ENCODE measurements at regions not wholly inside any gene's neighbourhood (a gene's known extent, or its start where the extent isn't known, plus 50 kb on each side); places are given as distances from the start of the nearest gene placed in this dataset.

DNA sequence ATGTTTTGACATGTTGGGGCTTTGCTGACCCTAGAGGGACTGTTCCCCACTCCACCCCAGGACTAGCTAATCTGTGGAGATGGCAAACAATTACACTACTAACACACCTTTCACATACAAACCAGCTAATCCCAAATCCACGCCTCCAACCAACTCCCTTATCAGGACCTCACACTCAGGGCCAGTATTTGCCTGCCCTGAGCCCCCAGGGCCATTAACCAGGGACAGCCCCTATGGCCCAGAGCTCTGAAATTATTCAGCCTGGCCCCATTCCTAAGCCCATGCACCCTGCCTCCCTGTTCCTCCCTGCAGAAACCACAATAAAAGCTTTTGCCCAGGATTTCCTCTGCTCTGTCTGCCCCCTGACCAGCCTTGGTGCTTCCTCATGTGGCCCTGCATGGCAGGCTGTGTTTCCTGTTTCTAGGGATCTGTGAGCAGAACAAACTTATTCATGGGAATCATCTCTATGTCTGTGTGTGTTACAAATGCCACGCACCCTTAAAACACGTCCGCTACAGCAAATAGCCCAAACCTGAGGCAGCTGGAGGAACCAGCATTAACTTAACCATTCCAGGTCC lies 121.2 kb downstream of the PXDC1 start:
- Mint-ChIP-seq H3K4me3 (no peak overlapping the region), H3K27me3 (peaks cover 27% of the 10 kb centered on the region), H3K36me3 (ENCODE audit: low read depth) (no peaks in the 10 kb centered on the region), H3K9me3 (no peaks in the 10 kb centered on the region), H3K4me1 (no peaks in the 10 kb centered on the region), H3K27ac (no peak overlapping the region)
- no peak for ATAC-seq (replicated peaks)

DNA sequence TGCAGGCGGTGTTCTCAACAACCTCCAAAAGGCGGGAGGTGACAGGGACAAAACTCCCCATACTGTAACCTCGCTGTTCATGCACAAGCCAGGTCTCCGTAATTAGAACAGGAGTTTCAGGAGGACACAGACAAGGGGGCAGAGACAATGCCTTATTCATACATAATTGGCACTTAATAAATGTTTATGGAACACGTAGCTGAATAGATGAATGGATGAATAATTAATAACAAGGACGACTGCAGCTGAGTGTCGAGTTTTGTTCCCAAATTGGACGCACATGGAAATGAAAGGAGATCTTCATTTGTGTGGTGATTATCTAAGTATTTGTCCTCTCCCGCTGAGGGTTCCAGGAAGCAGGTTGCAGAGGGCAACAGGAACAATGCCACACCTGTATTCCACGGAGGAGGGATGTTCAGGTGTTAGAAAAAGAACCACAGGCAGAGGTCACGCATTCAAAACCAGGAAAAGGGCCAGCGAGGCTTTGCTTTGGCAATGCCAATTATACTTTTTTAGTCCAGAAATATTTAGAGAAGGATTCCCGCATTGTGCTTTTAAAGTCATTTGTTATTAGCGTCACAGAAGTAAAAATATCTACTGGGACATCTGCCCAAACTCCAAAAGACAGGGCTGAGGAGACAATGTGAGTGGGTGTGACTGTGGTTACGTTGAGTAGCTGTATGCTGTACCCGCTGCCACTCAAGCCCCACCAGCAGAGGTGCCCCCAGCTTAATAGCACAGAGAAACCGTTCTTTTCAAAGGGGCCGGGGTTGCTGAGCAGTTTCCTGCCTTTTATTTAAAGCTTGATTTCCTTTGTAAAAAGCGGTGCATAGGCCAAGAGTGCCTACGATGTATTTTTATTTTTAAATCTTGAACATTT lies 123.3 kb downstream of the PXDC1 start:
- Mint-ChIP-seq H3K4me3 (no peak overlapping the region), H3K27me3 (peaks cover 39% of the 10 kb centered on the region), H3K36me3 (ENCODE audit: low read depth) (no peaks in the 10 kb centered on the region), H3K27ac (no peak overlapping the region), H3K9me3 (no peaks in the 10 kb centered on the region), H3K4me1 (no peaks in the 10 kb centered on the region)
- ATAC-seq (replicated peaks): no peak

DNA sequence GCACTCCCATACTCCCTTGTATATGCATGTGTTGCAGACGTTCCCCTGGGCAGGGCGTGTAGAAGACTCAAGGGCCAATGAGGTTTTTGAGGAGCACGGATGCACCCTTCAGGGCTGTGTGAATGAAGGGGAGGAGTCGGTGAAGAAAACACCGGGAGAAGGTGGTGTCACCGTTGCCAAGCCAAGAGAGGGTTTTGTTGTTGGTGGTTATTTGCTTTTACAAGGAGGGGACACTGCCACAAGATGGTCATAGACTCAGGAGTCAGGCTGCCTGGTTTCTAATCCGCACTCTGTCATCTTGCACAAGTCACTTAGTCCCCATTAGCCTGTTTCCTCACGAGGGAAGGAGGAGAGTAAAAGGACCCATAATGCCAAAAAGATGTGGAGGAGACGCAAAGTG lies 124.0 kb downstream of the PXDC1 start:
- no peaks in the 10 kb centered on the region for H3K9me3 Mint-ChIP-seq
- H3K27me3 Mint-ChIP-seq: peaks cover 38% of the 10 kb centered on the region
- no peak overlapping the region for H3K4me3 Mint-ChIP-seq
- H3K27ac Mint-ChIP-seq: no peak overlapping the region
- ATAC-seq (replicated peaks): no peak
- H3K4me1 Mint-ChIP-seq: no peaks in the 10 kb centered on the region
- no peaks in the 10 kb centered on the region for H3K36me3 Mint-ChIP-seq (ENCODE audit: low read depth)

DNA sequence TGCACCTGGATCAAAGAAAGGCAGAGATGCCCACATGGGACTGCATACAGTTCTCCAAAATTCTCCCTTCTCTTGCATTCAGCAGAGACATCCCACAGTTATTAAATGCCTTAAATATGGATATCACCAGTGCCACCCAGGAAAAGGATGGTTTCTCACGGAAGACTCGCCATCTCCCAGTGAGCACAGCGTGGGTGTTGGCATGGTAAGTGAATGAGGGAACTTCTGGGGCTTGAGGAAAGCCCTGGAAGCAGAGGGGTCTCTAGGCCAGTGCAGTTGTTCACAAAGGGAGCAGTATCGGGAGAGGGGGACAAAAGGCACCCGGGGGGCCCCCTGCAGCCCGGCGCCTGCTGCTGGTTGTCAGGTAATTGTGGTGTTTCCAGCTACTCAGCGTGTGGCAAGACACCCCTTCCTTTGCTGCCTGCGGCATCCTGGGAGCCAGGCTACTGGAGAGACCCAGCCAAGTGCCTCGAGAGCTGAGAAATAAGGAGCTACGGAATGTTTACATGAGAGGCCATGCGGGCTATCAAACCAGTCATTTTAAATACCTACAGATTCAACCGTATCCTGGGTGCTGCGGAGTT lies 125.4 kb downstream of the PXDC1 start:
- Mint-ChIP-seq H3K4me1 (no peaks in the 10 kb centered on the region), H3K4me3 (no peak overlapping the region), H3K27ac (no peak overlapping the region), H3K27me3 (peaks cover 34% of the 10 kb centered on the region), H3K36me3 (ENCODE audit: low read depth) (no peaks in the 10 kb centered on the region), H3K9me3 (no peaks in the 10 kb centered on the region)
- ATAC-seq (replicated peaks): no peak

DNA sequence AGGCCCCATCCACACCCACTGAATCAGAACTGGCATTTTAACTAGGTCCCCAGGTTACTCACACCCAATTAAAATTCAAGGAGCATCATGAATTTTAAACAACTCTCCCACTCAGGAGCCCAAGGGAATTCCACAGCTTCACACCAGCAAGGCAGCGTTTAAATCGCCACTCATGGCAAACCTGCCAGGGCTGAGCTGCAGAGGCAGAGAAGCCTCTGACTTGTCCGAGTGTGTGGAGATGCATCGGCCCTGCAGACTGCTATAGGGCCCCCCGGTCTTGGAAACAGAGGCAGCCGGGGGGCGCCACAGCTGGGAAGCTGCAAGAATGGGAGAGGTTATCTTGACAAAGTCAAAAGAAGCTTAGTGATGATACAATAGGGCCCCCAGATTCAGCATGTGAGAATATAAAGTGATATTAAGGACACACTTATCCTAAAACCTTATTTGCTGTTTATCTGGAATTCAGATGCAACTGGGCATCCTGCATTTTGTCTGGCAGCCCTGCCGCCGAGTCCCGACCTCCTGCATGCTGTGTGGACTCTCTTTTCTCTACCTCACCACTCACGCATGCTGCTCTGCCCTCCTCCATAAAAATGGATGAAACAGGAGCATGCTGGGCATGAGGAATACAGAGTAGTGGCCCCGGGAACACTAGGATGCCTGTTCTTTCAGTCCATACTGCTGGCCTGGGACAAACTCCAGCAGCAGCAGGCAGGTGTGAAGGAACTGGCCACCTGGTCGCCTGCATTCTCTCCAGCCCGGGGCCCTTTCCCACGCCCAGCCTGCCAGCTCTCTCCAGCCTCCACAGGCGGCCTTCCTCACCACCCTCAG lies 126.1 kb downstream of the PXDC1 start:
- H3K36me3 Mint-ChIP-seq (ENCODE audit: low read depth): no peaks in the 10 kb centered on the region
- H3K9me3 Mint-ChIP-seq: no peaks in the 10 kb centered on the region
- no peaks in the 10 kb centered on the region for H3K4me1 Mint-ChIP-seq
- H3K27me3 Mint-ChIP-seq: peaks cover 34% of the 10 kb centered on the region
- no peak overlapping the region for H3K4me3 Mint-ChIP-seq
- no peak for ATAC-seq (replicated peaks)
- H3K27ac Mint-ChIP-seq: no peak overlapping the region

DNA sequence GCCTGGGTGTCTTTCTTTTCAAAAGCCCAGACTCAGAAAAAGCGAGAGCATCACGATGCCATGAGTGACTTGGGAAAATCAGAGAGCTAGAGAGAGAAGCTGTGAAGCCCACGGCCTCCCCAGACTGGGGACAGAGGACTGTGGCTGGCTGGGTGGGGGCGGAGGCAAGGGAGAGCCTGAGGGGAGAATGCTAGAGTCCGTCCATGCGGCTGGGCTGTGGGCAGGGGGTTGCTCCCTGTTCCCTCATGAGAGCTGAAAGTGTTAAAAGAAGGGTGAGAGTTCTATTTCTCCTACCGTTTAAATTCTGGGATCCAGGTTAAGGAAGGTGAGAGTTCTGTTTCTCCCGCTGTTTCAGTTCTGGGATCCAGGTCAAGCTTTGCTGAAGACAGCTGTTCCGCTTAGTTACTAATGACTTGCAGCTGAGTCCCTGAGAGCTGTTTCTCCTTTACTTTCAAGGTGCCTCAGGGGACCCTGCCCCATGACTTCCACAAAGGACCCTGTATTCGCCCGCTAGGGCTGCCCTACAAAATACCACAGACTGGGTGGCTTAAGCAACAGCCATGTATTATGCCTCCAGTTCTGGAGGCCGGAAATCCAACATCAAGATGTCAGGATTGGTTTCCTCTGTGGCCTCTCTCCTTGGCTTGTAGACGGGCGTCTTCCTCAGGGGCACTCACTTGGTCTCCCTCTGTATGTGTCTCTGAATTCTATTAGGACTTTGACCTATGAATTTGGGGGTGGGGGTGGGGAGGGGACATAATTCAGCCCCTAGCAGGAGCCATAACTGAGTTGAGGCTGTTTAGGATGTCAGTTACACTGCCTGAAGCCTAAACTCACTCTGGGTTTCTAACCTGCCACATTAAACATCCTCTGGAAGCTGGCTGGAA lies 127.0 kb downstream of the PXDC1 start:
- Mint-ChIP-seq H3K27me3 (peaks cover 34% of the 10 kb centered on the region), H3K36me3 (ENCODE audit: low read depth) (no peaks in the 10 kb centered on the region), H3K27ac (no peak overlapping the region), H3K4me3 (no peak overlapping the region), H3K9me3 (no peaks in the 10 kb centered on the region), H3K4me1 (no peaks in the 10 kb centered on the region)
- no peak for ATAC-seq (replicated peaks)

DNA sequence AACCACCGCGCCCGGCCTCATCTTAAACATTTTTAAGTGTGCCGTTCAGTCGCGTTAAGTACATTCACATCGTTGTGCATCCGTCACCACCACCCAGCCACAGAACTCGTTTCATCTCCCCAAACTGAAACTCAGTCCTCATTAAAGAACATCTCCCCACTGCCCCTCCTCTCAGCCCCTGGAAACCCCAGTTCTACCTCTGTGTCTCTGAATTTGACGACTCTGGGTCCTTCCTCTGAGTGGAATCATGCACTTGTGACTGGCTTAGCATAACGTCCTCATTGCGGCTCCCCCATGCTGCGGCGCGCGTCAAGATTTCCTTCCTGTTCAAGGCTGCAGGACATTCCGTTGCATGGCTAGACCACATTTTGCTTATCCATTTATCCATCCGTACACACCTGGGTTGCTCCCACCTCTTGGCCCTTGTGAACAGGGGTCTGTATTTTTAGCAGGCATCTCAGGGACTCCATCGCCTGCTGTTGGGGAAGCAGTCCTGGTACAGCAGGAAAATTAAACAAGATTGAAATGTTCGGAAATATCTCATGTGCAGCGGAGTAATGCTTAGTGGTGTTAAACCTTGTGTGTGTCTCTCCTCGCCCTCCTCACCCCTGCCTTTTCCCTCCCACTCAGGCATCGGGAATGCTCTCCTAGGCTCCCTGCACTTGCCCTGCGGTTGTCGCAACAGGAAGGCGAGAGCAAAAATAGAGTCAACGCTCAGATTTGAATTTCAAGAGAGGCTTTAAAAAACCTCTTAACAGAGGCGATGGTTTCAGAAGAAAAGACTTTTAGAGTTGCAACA lies 127.9 kb downstream of the PXDC1 start:
- peaks cover 34% of the 10 kb centered on the region for H3K27me3 Mint-ChIP-seq
- no peaks in the 10 kb centered on the region for H3K9me3 Mint-ChIP-seq
- no peaks in the 10 kb centered on the region for H3K36me3 Mint-ChIP-seq (ENCODE audit: low read depth)
- no peak overlapping the region for H3K27ac Mint-ChIP-seq
- H3K4me3 Mint-ChIP-seq: no peak overlapping the region
- no peak for ATAC-seq (replicated peaks)
- no peaks in the 10 kb centered on the region for H3K4me1 Mint-ChIP-seq

DNA sequence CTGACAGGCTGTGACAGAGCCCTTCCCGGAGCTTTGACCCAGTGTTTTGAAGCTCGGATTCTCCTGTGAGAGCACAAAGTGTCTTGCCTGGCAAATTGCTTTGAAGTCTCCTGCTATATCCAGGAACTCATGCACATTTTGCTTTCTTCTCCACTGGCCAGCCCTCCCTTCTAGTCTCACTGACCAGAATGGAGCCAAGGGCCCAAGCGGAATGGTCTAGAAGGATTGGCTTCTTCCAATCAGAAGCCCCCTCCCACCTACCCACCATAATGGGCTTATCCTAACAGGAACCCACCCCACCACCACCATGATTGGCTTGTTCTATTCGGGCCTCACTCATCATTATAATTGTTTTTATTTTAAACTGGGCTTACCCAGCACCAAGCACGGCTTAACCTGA lies 130.1 kb downstream of the PXDC1 start:
- Mint-ChIP-seq H3K9me3 (no peaks in the 10 kb centered on the region), H3K4me1 (no peaks in the 10 kb centered on the region), H3K36me3 (ENCODE audit: low read depth) (no peaks in the 10 kb centered on the region), H3K27me3 (peaks cover 22% of the 10 kb centered on the region), H3K27ac (no peak overlapping the region), H3K4me3 (no peak overlapping the region)
- ATAC-seq (replicated peaks): no peak

DNA sequence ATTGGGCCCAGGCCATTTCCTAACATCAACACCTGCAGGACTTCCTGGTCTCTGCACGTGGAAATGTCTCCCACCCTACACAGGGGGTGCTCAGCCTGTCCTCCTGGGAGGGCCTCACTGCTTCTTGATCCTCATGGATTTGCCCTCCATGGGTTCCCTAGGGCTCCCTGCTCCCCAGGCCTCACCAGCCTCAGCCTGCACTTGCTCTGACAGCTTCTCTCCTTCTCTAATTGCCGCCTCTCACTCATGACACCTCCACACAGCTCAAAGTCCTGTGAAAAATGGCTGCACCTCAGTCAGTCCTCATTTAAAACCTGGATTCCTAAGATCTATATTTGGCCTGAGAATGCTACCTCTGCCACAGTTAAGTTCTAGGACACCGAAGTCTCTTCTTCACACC lies 130.6 kb downstream of the PXDC1 start:
- no peak overlapping the region for H3K4me3 Mint-ChIP-seq
- no peak for ATAC-seq (replicated peaks)
- no peaks in the 10 kb centered on the region for H3K4me1 Mint-ChIP-seq
- H3K36me3 Mint-ChIP-seq (ENCODE audit: low read depth): no peaks in the 10 kb centered on the region
- peaks cover 20% of the 10 kb centered on the region for H3K27me3 Mint-ChIP-seq
- no peaks in the 10 kb centered on the region for H3K9me3 Mint-ChIP-seq
- H3K27ac Mint-ChIP-seq: no peak overlapping the region

DNA sequence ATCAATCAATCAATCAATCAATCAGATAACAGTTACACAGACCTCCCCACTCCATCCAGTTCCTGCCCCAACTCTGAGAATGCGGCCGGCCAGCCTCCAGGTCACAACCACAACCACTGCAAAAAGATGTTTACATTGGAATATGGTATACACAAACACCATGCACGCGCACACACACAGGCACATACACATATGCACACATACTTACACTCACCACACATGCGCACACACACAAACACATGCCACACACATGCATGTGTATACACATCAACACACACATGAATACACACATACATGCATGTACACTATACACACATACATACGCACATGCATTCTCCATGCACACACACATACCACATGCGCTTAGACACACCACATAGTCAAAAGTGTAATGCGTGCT lies 131.1 kb downstream of the PXDC1 start:
- Mint-ChIP-seq H3K27me3 (peaks cover 15% of the 10 kb centered on the region), H3K4me3 (no peak overlapping the region), H3K4me1 (no peaks in the 10 kb centered on the region), H3K27ac (no peak overlapping the region), H3K36me3 (ENCODE audit: low read depth) (no peaks in the 10 kb centered on the region), H3K9me3 (no peaks in the 10 kb centered on the region)
- no peak for ATAC-seq (replicated peaks)

DNA sequence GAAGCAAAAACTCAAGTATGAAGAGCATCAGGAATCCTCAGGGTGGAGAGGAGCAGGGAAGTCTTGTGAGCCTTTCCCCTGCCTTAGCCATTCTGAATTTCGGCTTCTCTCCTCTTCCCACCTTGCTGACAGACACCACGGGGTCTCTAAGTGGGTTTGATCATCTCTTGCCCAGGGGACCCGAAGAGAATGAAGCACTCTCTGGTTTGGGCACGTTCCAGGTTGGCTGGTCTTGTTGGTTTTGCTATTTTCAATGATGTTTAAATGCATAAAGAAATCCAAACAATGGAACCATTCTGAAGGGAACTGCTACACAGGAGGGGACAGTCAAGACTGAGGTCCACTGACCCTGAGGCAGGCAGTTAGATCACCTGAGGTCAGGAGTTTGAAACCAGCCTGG lies 131.7 kb downstream of the PXDC1 start:
- H3K27me3 Mint-ChIP-seq: peaks cover 11% of the 10 kb centered on the region
- no peak for ATAC-seq (replicated peaks)
- no peak overlapping the region for H3K4me3 Mint-ChIP-seq
- H3K4me1 Mint-ChIP-seq: no peaks in the 10 kb centered on the region
- H3K9me3 Mint-ChIP-seq: no peaks in the 10 kb centered on the region
- no peaks in the 10 kb centered on the region for H3K36me3 Mint-ChIP-seq (ENCODE audit: low read depth)
- H3K27ac Mint-ChIP-seq: no peak overlapping the region

DNA sequence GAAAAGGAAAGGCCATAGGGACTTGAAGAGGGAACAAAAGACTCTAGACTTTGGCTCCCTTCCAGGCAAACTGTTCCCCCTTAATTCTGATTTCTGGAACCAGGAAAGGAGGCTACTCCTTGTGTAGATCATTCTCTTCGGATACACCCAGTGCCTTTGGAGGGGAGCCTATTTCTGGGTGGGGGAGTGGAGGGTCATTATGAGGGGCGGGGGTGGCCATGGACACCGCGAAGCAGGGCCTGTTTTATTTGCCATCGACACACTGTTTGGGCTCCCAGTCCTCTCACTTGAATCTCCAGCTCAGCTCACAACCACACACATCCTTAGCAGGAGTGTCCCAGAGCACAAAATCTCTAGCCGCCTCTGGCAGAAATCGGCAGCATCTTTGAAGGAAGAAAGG lies 132.3 kb downstream of the PXDC1 start:
- Mint-ChIP-seq H3K9me3 (no peaks in the 10 kb centered on the region), H3K36me3 (ENCODE audit: low read depth) (no peaks in the 10 kb centered on the region), H3K4me1 (no peaks in the 10 kb centered on the region), H3K27ac (no peak overlapping the region), H3K27me3 (peaks cover 10% of the 10 kb centered on the region), H3K4me3 (no peak overlapping the region)
- no peak for ATAC-seq (replicated peaks)

DNA sequence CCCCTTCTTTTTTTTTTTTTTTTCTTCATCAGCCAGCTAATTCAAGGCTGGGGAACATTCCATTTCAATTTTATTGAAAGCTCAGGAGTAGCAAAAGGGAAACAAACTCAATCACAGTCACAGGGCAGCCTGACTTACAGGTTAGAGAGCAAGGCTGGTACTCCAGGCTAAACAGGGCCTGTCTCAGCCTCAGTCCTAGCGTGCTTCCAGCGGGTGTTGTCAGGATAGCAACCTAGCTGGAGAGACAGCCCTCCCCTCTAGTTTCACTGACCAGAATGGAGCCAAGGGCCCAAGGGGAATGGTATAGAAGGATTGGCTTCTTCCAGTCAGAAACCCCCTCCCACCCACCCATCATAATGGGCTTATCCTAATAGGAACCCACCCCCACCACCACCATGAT lies 132.9 kb downstream of the PXDC1 start:
- Mint-ChIP-seq H3K4me1 (no peaks in the 10 kb centered on the region), H3K36me3 (ENCODE audit: low read depth) (no peaks in the 10 kb centered on the region), H3K9me3 (no peaks in the 10 kb centered on the region), H3K27ac (no peak overlapping the region), H3K27me3 (peaks cover 5% of the 10 kb centered on the region), H3K4me3 (no peak overlapping the region)
- ATAC-seq (replicated peaks): no peak

Data from activated T-helper 17 cell treated with anti-CD3 and anti-CD28 coated beads, Interleukin-2, amount 50 U/mL, for 72 hours (primary cell).